Omental fat pad (tissue), 3 donors: ENCODE measurements at regions not wholly inside any gene's neighbourhood (a gene's known extent, or its start where the extent isn't known, plus 50 kb on each side); places are given as distances from the start of the nearest gene placed in this dataset.

Experiments
- ATAC-seq: fragments of 150-250 bp; one replicate; pipeline ENCODE4 v1.9.1; 2016; ENCODE audit warnings: mild to moderate bottlenecking, moderate library complexity; ENCODE audit not compliant: low FRiP score
- DNase-seq: peaks from one replicate; pipeline ENCODE4 v3.0.0-alpha.2; 2019; ENCODE audit warnings: low spot score
- CTCF ChIP-seq, 3 donors: fragments of 450-650 bp; IDR thresholded peaks; one replicate each; pipeline ENCODE4 v1.5.1; 2016 to 2017; ENCODE audit warnings: antibody characterized with exemption in 3 of 3, mild to moderate bottlenecking in 3 of 3, moderate library complexity in 2 of 3

GRCh38 chr1:101299710-101300109 is 62.9 kb downstream of the S1PR1 start:
- no peak for TF ChIP-seq CTCF (IDR thresholded peaks at IDR 0.05)
- no peak for DNase-seq
- no peak for ATAC-seq

- no peak for TF ChIP-seq CTCF (IDR thresholded peaks at IDR 0.05)
- ATAC-seq = no peak
- no peak for DNase-seq
These were observed 64.1 kb downstream of the S1PR1 start for GRCh38 chr1:101300916-101301315.

- ATAC-seq = no peak
- no peak for DNase-seq
- TF ChIP-seq CTCF (IDR thresholded peaks at IDR 0.05) = no peak
These were observed 64.7 kb downstream of the S1PR1 start for GRCh38 chr1:101301446-101302057.

- no peak for ATAC-seq
- DNase-seq = no peak
- TF ChIP-seq CTCF (IDR thresholded peaks at IDR 0.05) = no peak
These were observed 66.2 kb downstream of the S1PR1 start for GRCh38 chr1:101302831-101303511.

GRCh38 chr1:101307985-101308689 is 71.3 kb downstream of the S1PR1 start:
- TF ChIP-seq CTCF (IDR thresholded peaks at IDR 0.05) = no peak
- no peak for ATAC-seq

GRCh38 chr1:101308935-101309333 is 72.1 kb downstream of the S1PR1 start:
- TF ChIP-seq CTCF (IDR thresholded peaks at IDR 0.05) = no peak
- DNase-seq (no peak), ATAC-seq (no peak)

More at GRCh38 chr1:101307985-101308689, 71.3 kb downstream of the S1PR1 start:
- no peak for DNase-seq
